ENCODE measurements at regions not wholly inside any gene's neighbourhood (a gene's known extent, or its start where the extent isn't known, plus 50 kb on each side); places are given as distances from the start of the nearest gene placed in this dataset.

DNA sequence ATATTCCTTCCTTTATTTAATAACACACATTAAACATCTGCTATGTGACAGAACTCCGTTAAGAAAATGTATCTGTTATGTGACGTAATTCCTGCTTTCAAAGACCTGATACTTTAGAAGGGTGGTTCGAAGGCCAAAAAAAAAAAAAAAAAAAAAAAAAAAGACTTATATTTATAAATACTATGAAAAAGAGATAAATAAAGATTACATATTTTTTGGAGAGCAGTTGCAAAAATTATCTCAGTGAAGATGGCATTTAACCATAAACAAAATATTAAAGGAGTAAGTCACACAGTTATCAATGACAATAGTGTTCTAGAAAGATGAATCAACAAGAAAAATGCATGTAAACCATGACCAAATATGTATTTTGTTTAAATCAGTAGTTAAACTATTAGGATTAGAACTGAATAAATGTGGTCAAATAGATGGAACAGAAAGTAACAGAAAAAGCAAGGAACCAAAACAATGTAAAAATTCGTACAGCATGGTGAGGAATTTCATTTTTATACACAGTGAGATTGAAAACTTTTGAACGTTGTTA lies 612.3 kb upstream of the SLITRK5 start:
- no peak for DNase-seq
- intact Hi-C loops (cut with DNase I) = no loop called here

DNA sequence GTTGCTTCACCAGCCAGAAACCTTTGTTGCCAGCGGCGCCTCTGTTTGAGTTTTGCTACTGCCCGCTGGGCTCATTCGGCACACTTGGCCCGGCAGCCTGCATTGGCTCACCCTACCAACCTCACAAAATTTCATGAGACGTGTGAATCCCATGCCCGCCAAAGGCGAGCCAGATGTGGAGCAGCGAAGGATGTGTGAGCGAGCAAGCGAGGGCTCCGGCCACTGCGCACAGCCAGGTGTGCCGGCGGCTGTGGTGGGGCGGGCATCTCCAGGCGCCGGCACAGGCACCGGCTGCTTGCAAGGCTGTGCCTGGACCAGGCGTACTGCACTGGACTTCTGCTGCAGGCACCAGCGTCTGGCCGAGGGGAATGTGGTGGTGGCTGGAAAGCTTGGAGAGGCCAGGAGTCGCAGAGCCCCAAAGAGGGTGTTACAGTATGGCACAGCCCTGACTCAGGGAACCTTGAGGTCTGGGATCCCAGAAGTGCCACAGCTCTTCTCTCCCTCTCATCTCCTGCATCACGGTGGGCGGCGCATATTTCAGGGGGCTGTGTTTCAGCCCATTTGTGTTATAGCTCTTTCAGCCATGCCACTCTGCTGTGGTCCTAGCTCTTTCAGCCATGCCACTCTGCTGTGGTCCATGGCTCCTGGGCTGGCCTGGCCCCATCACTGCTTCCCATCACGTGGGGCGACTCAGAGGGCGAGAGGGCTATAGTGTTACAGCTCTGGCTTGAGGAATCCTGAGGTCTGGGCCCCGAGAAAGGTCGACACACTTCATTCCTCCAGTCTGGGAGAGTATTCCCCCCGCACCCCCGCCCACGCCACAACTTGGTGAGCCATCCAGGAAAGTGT lies 592.0 kb upstream of the SLITRK5 start:
- intact Hi-C loops (cut with DNase I) = no loop called here

GRCh38 chr13:87080100-87080779 lies 590.9 kb upstream of the SLITRK5 start:
- DNase-seq = peak in 3 of 10 donors; percentile 57 to 84 (median 71)
- intact Hi-C loops (cut with DNase I) = no loop called here

More for the DNA sequence above, 592.0 kb upstream of the SLITRK5 start:
- peak in 3 of 10 donors; percentile 58 to 77 (median 60) for DNase-seq

DNA sequence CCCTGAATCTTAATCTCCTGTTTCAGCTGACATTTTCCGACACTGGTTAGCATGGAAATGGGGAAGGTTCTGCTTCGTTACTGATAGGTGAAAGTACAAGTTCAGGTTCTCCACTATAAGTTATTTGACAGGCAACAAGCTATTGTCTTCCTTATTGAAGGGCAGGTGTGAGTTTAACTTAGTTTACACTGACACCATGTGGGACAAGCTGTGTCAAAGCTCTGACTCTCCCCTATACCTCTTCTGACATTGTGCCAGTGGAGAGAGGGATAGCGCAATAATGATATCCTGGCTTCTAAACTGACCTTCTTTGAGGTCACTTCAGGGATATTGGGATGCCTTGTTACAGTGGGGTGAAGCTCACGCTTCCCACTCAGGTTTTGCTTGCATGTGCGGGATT lies 587.0 kb upstream of the SLITRK5 start:
- DNase-seq = no peak

DNA sequence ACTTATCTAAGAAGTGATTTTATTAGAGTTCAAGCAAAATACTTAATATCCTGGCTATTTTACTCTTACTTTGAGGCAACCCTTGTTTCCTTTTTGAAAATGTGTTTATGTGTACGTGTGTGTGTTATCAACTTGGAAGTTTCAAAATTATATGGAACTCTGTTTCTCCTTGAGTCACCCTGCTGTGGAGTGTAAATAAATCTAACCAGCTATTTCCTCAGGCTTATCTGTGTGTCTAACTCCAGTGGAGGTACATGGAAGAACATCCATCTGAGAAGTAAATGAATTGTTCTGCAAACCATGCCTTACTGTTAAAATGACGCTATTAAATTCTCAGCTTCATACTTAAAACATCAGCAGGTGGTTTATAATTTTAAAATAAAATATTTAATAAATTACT lies 583.4 kb upstream of the SLITRK5 start:
- intact Hi-C loops (cut with DNase I) = no loop called here
- no peak for DNase-seq

More for the DNA sequence above, 587.0 kb upstream of the SLITRK5 start:
- intact Hi-C loops (cut with DNase I) = no loop called here

DNA sequence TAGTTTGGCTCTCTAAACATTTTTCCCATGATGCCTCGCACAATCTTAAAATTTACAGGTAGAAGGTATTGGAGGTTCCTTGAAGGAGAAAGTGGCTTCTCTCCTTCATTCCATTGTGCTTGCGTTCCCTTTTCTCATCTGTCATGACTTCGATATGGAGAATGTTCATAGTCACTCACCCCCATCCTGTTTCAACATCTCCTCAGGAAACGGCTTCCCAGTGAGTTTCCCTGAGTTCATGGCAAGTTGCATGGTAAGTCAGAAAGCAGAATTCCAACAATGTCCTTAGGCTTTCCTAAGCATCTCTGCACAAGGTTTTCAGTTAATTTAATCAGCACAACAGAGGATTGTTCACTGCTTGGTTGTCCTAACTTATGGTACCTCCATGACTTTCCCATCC lies 581.8 kb upstream of the SLITRK5 start:
- no peak for DNase-seq
- intact Hi-C loops (cut with DNase I) = no loop called here

DNA sequence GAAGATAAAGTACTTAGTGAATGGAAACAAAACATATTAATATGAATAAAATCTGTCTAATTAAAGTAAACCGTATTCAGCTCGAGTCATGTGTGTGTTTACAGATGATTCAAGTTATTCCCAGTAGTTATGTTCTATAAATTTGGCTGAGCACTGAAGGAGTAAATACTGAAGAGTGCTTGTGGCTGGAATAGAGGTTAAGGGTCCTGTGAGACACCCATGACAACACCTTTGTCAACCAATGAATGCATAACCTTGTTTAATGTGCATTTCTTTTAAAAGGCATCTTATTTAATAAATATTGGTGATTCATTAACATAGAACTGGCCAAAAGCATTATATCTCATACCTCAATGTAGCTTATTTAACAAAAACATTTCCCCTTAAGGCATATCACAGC lies 577.8 kb upstream of the SLITRK5 start:
- no peak for DNase-seq
- intact Hi-C loops (cut with DNase I) = no loop called here

GRCh38 chr13:87094646-87095045 lies 576.5 kb upstream of the SLITRK5 start:
- no peak for DNase-seq

DNA sequence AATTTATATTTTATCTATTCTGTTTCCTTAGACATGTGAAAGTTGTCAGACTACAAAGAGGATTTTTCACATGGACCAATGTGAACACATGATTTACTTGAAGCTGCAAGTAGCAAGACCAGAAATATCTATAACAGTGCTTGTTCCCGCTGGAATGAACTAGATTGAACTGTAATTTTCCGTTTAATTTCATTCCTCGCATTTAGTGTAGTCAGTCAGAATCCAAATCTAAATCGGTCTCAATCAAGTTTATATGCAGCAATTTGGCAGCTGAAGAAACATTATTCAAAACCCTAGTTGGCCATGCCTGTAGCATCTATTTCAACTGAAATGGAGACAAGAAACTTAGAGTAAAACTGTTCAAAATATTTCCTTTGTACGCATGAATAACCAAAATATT lies 570.7 kb upstream of the SLITRK5 start:
- intact Hi-C loops (cut with DNase I) = no loop called here
- DNase-seq = no peak

More at GRCh38 chr13:87094646-87095045, 576.5 kb upstream of the SLITRK5 start:
- intact Hi-C loops (cut with DNase I) = no loop called here

DNA sequence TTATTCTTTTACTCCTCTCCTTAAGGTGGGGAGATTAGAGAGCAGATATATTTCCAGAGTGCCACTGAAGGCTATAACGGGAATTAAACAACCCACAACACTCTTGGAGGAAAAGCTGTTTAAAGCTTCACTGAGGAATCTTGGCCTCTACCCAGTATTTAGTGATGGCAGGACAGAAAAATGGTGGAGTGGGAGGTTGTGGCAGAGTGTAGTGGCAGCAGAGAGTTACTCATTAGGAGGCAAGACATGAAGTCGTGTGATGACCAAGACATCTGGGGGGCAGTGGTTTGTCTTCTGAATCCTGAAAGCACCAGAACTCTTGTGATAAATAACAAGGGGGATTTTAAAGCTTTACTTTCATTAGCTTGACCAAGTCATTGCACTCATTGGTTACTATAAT lies 563.5 kb upstream of the SLITRK5 start:
- intact Hi-C loops (cut with DNase I) = no loop called here
- no peak for DNase-seq

DNA sequence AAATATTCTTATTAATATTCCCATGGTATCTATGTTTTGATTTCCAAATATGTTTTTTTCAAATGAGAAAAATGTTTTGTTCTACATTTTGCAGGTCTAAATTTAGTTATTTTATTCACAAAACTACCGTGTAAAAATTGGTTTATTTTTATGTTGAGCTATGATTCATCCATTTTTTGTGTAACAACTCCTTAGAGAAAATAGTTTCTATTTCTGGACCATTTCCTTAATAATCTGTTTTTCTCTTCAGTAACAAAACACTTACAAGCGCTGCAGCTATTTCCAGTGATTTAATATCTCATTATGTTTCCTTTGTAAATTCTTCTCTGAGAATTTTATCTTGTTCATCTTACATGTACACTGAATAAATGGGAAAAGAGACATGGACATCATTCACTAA lies 550.7 kb upstream of the SLITRK5 start:
- DNase-seq = no peak
- intact Hi-C loops (cut with DNase I) = no loop called here

DNA sequence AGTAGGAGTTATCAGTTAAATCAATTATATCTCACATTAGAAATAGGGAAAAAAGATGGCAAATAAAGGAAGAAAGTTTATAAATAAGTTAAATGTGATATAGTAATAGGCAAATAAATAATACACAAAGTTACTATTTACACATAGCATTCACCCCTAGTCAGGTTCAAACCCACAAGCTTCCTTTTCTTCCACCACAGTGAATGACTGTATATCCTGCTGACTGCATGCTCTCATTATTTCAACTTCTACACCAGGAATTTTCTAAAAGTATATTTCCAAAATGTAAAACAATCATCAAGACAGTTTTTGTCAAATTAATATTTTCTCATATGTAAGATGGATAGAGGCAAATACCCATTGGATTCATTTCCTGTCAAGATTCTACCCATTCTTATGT lies 548.6 kb upstream of the SLITRK5 start:
- intact Hi-C loops (cut with DNase I) = no loop called here

GRCh38 chr13:87123987-87124784 lies 547.0 kb upstream of the SLITRK5 start:
- intact Hi-C loops (cut with DNase I) = no loop called here

More for the DNA sequence above, 548.6 kb upstream of the SLITRK5 start:
- no peak for DNase-seq

GRCh38 chr13:87124785-87125074 lies 546.4 kb upstream of the SLITRK5 start:
- intact Hi-C loops (cut with DNase I) = no loop called here
- no peak for DNase-seq

More at GRCh38 chr13:87123987-87124784, 547.0 kb upstream of the SLITRK5 start:
- DNase-seq = peak in 1 of 10 donors; percentile 59

DNA sequence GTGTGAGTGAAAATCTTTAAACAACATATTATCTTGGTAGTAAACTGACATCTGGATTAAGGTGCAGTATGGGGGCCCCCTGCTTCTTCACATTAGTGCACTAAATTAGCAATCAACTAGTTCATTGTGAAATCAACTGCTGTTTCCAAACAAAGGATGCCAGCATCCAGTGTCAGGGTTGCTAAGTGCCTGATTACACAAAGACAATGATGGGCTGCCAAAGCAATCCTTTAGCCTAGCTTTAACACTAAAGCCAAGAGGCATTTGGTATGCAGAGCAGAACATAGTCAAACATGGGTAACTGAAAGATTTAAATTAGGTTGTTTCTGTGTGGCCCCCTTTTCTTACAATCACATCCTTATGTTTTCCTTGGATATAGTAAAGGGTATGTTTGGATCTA lies 543.1 kb upstream of the SLITRK5 start:
- intact Hi-C loops (cut with DNase I) = no loop called here
- DNase-seq = no peak

DNA sequence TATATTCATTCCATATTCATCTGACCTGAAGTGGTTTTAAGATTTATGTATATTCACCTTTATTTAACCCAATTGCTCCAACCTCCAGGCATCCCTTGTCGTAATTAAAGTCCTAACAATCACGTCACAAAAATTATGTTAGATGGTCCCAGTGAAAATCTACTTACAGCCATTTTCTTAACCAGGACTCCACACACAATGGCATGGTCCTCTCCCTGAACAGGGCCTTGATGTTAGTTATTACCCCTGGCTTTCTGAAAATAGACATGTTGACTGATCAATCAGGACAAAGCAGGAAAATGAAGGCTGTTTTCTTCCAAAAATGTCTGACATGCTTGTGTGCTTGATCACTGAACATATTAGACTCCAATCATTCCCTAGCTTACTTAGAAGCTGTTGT lies 542.7 kb upstream of the SLITRK5 start:
- intact Hi-C loops (cut with DNase I) = no loop called here

GRCh38 chr13:87129602-87130300 lies 541.4 kb upstream of the SLITRK5 start:
- intact Hi-C loops (cut with DNase I) = no loop called here
- no peak for DNase-seq

More for the DNA sequence above, 542.7 kb upstream of the SLITRK5 start:
- no peak for DNase-seq

DNA sequence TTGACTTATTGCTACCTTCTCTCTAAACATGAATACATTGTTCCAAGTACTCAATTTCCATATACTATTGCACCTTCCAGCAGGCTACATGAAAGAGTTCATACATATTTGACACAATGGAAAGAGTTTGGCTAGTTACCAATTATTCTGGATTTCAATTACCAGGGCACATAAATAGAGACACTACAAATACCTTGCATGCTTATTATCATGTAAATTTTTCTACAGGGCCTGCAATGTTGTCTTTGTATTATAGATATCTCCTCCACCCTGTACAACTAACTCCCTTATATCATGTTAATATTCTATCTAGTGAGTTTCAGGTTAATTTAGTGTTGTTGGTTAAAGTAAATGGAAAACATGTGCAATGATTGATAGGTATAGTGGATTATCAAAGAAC lies 540.7 kb upstream of the SLITRK5 start:
- DNase-seq = no peak
- intact Hi-C loops (cut with DNase I) = no loop called here

GRCh38 chr13:87131611-87132010 lies 539.6 kb upstream of the SLITRK5 start:
- no peak for DNase-seq
- intact Hi-C loops (cut with DNase I) = no loop called here

DNA sequence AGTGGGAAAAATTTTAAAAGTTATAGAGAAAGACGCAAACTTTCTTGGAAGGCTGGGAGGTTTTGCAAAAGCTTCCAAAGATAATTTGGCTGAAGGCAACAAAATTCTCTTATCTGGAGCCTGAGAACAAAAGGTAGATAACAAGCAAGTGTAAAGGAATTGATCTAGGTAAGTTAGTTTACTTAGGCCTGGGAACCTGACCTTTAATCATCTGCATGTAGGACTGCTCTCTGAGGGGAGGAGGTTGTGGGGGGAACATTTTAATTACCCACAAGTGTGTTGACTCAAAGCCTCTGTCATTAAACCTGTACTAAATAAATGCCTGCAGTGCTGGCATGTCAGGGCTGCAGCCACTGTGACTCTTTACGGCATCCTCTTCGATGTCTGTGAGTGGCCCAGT lies 532.3 kb upstream of the SLITRK5 start:
- no peak for DNase-seq
- intact Hi-C loops (cut with DNase I) = no loop called here
